GM12878 (cell line): ENCODE measurements at regions not wholly inside any gene's neighbourhood (a gene's known extent, or its start where the extent isn't known, plus 50 kb on each side); places are given as distances from the start of the nearest gene placed in this dataset.

Source experiments
- ATF2 ChIP-seq: IDR thresholded peaks from 2 replicates; pipeline ENCODE4 v1.6.1; 2012; ENCODE audit warnings: low read length, inconsistent platforms
- BCLAF1 ChIP-seq: fragments of 450-650 bp; IDR thresholded peaks from 2 replicates; pipeline ENCODE4 v1.6.1; 2017; ENCODE audit warnings: antibody characterized with exemption, mild to moderate bottlenecking, moderate library complexity
- FOXM1 ChIP-seq: IDR thresholded peaks from 2 replicates; pipeline ENCODE4 v1.6.1; 2012; ENCODE audit warnings: low read depth, mild to moderate bottlenecking, inconsistent platforms, low read length, moderate library complexity
- HSF1 ChIP-seq: fragments of 150-350 bp; IDR thresholded peaks from 2 replicates; pipeline ENCODE4 v1.6.1; 2014; ENCODE audit warnings: mild to moderate bottlenecking, low read depth, low read length
- IKZF2 ChIP-seq, 2 experiments: fragments of 450-650 bp; IDR thresholded peaks; 2 replicates each; pipeline ENCODE4 v1.6.1; 2017; ENCODE audit warnings: mild to moderate bottlenecking in 2 of 2, moderate library complexity in 2 of 2
- NBN ChIP-seq: fragments of 450-650 bp; IDR thresholded peaks from 2 replicates; pipeline ENCODE4 v1.6.1; 2016
- POLR2A ChIP-seq: IDR thresholded peaks from 2 replicates; pipeline ENCODE4 v1.6.1; 2011; ENCODE audit warnings: low read depth, mild to moderate bottlenecking, low read length
- SUPT20H ChIP-seq: IDR thresholded peaks from 2 replicates; pipeline ENCODE4 v1.6.1; 2011; ENCODE audit warnings: low read depth, mild to moderate bottlenecking, low read length, moderate library complexity, borderline replicate concordance; ENCODE audit not compliant: control insufficient read depth
- TBL1XR1 ChIP-seq: IDR thresholded peaks from 2 replicates; pipeline ENCODE4 v1.6.1; 2012; ENCODE audit warnings: low read depth, low read length, improper control_type of control experiment
- YY1 ChIP-seq: IDR thresholded peaks from 2 replicates; pipeline ENCODE4 v1.6.1; 2011; ENCODE audit warnings: low read depth, mild to moderate bottlenecking, low read length

- TF ChIP-seq NBN: no peak
- no peak for TF ChIP-seq BCLAF1
- TF ChIP-seq IKZF2 (IDR thresholded peaks at IDR 0.05): no peak
- no peak for TF ChIP-seq YY1
- no peak for TF ChIP-seq TBL1XR1
- TF ChIP-seq POLR2A: no peak
- TF ChIP-seq HSF1: no peak
- TF ChIP-seq FOXM1: no peak
- TF ChIP-seq SUPT20H: no peak
- no peak for TF ChIP-seq ATF2
Observed at GRCh38 chr3:22745321-22745720, 457.8 kb upstream of the UBE2E2 start (continued).
